Stimulated activated CD4-positive, alpha-beta T cell treated with anti-CD3 and anti-CD28 coated beads, TNF-alpha, amount 100 ng/mL, for 4 hours (primary cell): ENCODE measurements at regions not wholly inside any gene's neighbourhood (a gene's known extent, or its start where the extent isn't known, plus 50 kb on each side); places are given as distances from the start of the nearest gene placed in this dataset.
"Not testable (repeated sequence)": the region's sequence is repeated elsewhere in the genome, so short reads cannot be mapped to it uniquely, and the experiment has no call there.

Experiments
- DNase-seq, 3 experiments: peaks; one replicate each; pipeline ENCODE4 v3.0.0-alpha.2; 2020; ENCODE audit warnings: low read depth in 3 of 3

DNA sequence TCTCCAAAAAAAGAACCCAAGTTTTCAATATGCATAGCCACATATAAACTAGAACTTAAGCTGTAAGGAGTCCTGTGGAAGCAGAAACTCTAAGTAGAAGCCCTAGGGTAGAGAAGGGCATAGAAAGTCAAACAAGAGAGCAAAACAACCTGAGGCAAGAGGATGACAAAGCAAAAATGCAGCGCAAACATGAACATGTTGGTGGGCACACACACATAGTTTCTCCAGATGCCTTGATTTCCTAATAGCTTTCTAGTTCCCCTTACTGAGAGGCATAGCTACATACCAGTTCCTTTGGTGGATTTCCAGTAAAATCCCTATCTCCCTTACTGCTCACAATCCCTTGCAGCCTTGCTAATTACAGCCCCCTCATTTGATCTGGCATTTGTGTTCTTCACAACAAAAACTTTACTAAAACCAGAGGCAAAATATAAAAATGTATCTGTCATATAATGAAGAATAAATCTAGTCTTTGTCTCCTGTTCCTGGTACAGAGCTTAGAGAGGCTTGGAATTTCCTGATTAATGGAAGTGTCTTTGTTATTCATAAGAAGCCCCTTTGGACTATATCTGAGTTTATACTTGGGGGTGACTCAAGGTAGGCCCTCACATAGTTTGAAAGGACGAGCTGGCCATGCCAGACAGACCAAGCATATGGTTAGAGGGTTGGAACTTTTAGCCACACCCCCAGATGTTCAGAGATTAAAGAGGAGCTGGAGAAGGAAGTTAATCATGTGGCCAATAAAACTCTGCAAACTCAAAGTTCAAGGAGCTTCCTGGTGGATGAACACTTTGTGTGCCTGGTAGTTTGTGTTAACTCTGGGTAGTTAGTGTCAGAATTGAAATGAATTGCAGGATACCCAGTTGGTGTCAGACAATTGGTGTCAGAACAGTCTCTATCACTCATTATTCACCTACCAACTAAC lies 52.7 kb upstream of the ZCCHC13 start:
- DNase-seq = no peak

DNA sequence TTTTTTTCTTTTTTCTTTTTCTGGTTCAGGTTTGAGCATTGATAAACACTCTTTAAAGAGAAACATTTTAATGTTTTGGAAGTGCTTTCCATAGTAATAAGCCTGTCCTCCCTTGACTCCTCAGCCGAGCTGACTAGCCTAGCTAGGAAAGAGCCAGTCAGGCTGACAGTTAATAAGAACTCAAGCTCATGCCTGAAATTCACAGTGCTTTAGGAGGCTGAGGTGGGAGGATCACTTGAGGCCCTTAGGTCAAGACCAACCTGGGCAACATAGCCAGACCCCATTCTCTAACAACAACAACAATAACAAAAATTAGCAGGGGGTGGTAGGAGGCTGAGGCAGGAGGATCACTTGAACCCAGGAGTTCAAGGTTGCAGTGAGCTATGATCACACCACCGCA lies 53.4 kb upstream of the ZCCHC13 start:
- DNase-seq = no peak

DNA sequence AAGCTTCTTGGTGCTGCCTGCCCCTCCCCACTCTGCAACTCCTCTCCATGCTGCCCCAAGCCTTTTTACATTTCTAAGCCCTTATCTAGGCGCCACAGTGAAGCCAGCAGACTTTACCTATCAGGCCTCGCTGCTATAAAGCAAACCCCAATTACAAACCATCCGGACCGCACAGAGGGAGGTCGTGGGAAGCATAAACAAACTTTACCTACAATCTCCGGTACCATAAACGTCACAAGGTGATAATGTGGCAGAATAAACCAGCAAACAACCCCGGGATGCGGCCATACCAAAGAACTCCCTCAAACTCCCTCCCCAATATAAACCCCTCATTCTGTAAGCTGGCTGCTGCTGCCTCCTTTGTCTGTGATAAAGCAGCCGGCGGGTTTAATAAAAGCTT lies 54.0 kb upstream of the ZCCHC13 start:
- DNase-seq = no peak

DNA sequence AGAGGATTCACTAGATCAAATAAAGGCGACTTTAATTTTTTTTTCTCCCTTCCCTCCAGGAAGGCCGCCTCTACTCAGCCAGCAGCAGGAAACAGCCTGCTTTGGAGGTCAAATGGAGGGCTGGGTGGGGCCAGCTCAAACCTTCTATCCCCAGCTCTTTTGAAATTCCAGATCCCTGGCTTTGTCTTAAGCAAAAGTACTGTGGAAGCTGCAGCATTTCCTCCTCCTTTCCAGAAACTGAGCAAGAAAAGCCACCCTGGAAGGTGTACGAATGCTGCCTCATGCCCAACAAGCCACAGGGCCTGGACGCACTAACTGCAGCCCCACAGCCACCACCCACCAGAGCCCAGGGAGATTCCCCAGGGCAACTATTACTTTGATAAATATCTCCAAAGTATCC lies 55.1 kb upstream of the ZCCHC13 start:
- no peak for DNase-seq

DNA sequence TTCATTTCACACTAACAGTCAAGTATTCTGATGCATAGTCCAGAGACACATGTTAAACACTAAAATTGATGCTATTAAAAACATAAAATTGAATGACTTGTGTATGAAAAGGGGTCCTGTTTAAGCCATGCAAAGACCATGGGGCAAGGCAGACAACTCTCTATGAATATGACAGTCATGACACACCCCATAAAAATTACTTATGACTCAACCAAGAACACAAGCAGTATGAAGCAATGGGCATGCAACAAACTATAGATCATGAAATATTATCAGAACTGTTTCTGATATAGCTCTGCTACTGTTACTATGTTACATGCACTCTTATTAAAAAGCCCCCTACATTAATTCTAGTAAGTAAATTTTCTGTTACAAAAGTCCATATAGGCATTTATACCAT lies 57.5 kb upstream of the ZCCHC13 start:
- no peak for DNase-seq

DNA sequence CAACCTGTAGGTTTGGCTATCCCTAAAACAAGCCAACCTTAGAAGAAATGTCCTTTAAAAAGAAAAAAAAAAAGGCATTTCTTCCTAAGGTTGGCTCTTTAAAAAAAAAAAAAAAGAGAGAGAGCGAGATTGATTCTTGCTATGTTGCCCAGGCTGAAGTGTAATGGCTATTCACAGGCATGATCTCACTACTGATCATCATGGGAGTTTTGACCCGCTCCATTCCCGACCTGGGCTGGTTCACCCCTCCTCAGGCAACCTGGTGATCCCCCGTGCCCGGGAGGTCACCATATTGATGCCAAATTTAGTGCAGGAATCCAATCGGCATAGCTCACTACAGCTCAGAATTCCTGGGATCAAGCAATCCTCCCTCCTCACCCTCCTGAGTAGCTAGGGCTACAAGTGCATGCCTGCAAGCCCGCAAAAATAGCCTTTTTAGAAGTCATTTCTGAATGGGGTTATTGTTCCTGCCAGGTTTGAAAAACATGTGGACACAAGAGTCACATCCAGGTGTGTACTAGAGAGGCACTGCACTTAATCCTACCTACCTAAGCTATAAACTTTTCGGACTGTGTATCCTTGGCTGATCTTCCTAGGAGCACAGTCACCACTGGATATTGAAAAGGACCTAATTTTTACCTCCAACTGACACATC lies 61.4 kb upstream of the ZCCHC13 start:
- DNase-seq = no peak

DNA sequence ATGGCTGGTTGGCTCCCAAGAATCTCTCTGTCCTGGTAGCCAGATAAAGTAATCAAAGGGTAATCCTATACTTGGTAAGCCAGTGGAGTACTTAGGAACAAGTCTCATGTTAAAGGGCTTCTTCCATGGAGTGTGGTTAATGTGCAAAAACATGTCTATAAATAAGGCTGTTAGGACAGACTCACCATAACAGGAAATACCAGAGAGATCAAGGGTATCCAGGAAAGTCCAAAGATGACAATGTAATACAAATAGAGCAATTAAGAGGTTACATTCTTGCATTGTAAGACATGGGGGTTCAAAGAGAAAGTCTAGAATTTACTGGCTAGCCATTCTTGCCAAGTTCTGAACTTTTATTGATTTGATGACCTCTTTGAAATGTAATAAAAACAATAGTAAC lies 61.9 kb upstream of the ZCCHC13 start:
- no peak for DNase-seq

DNA sequence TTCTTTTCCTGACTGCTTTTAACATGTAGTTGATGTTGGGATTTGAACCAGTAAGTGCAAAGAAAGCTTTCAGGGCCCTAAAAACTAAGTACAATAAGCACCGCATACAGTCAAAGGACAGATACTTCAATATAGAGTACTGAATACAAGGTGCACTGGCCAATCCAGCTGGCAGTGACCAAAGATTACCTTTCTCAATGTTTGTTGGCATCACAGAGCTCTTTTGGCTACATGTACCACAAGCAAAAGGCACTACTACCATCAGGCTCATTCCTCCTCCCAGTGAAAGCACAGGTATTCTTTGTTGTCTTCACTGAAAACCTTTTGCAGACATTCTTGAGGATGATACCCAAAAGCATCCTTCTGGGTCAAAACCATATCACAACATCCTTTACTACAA lies 65.2 kb upstream of the ZCCHC13 start:
- DNase-seq = no peak

DNA sequence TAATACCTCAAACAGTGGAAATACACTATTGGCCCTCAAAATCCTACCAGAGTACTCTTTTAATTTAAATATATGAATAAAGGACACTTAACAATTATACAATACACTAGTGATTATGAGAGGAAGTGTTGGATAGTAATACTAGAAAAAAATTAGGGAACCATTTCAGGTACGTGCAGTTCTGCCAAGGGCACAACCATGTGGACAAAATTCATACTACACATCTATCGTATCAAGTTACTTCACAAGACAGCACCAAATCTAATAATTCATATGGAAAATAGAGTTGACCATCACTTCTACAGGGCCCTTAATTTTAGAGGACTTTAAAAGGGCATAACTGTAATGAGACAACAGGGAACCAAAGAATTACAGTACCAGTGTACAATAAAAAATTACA lies 69.2 kb upstream of the ZCCHC13 start:
- no peak for DNase-seq

DNA sequence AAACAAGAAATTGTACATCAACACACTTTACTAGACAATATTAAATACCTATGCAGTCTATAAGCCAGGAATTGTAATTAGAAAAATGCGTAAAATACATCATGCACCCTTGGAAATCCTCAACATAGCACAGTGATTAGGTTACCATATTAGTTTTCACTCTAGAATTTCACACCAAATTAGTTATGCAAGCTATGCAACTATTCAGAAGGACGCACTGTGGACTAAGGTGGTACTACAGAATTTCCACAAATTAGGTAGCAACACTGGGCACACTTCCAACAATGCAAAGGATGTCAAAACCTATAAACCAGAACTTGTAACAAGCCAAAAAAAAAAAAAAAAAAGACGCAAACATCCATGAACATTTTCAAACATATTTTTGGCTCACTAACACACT lies 71.1 kb upstream of the ZCCHC13 start:
- no peak for DNase-seq

DNA sequence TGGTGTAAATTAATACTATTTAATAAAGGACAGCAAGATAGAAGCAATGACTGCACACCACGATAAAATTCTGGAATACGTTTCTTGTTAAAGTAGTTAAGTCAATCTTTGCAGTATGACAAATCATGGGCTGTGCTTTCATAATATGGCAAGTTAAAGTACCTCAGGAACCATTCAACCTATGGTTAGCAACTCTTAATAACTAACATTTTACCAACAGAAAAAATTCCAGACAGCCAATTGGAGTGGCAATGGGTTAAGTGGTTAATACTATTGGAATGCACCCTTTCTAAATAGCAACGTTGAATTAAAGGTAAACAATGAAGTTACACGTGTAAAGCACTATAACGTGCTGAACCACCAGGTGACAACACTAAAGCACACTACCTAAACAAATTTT lies 72.4 kb upstream of the ZCCHC13 start:
- DNase-seq = no peak

DNA sequence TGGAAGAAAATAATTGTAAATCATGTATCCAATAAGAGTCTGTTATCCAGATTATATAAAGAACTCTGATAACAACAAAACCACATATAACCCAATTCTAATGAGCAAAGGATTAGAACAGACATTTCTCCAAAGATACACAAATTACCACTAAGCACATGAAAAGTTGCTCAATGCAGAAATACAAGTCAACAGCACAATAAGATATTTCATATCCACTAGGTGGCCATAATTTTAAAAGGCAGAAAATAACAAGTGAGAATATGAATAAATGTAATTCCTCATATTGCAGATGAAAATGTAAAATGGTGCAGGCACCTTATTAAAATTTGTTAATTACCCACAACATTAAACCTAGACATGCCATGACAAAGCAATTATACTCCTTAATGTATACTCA lies 73.9 kb upstream of the ZCCHC13 start:
- DNase-seq = no peak

DNA sequence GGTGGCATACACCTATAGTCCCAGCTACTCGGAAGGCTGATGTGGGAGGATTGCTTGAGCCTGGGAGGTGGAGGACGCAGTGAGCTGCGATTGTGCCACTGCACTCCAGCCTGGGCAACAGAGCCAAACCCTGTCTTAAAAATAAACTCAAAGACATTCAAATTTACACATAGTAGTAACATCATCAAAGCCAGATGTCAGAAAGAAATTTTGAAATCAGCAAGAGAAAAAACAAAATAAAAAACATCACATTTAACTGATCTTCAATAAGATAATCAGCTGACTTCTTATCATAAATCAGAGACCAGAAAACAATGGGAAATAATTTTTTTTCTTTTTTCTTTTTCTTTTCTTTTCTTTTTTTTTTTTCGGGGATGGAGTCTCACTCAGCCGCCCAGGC lies 78.9 kb upstream of the ZCCHC13 start:
- DNase-seq = no peak

DNA sequence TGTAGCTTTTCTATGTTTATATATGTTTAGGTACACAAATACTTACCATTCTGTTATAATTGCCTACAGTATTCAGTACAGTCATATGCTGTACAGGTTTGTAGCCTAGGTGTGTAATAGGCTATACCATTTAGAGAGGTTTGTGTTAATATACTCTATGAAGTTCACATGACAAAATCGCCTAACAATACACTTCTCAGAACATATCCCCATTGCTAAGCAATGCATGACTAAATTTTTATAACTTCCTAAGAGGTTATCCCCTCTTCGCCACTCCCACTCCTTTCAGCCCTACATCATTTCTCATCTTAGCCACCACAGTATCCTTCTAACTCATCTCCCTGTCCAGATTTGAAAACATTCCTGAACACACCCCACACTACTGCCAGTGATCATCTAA lies 83.7 kb upstream of the ZCCHC13 start:
- no peak for DNase-seq

DNA sequence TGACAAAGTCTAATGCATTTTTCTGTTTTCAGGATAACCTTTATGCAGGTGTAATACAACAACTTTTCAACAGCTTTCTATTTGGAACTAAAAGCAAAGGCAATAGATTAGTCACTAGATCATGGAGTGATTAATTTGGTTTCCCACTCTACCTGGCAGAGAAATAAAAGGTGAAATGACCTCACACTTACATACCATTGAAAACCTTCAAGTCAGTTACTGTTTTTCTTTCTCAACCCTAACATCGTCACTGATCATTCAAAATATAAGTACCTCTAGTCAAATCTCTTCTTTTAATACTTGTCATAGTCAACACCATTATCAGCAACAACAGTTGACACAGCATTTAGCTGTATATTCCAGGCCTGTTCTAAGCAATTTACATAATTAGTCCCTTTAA lies 85.1 kb upstream of the ZCCHC13 start:
- DNase-seq = no peak

DNA sequence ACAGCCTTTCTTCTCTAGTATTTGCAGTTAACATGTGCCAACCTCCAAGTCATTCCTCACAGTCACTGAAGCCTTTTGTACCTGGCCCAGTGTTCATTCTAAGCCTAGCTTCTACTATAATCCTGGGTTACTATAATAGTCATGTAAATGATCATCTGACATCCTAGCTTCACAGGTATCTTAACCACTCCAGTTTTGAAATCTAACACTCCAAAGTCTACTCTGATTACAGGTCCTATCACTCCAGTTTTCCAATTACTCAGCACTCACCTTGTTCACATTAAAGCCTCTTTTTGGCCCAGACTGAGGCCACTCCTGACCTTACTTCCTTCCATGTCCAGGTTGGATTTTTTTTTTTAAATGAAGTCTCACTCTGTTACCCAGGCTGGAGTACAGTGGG lies 87.6 kb upstream of the ZCCHC13 start:
- DNase-seq = no peak

DNA sequence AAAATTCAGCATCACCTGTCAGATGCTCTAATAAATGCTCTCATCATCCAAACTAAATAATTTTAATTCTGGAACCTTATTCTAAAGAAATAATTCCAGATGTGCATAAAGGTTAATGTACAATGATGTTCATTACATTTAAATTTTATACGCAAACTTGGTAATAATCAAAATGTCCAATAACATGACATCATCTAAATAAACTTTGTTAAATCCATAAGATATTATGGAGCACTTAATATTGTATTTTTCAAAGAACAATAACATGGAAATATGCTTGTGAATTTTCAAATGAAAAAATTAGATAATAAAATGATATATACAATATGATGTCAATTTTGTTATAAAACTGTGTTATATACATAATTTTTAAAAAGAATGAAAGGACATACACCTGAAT lies 92.1 kb upstream of the ZCCHC13 start:
- no peak for DNase-seq

DNA sequence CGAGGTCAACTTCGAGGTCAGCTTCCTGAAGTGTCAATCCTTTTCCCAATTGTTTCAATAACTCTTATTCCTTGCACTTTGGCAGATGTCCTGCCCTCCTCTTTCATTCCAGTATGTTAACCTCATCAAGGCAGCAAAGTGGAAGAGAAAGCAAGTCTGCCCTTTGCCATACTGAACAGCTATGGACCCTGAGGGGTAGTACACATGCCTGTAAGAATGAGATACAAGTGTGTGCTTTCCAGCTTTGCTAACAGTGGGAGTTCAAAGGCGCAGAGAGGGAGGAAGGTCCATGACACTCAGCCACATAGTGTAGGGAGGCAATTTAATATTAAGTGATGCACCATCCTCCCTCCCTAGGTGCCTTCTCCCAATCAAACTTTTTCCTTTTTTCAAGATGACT lies 96.4 kb upstream of the ZCCHC13 start:
- DNase-seq = no peak

DNA sequence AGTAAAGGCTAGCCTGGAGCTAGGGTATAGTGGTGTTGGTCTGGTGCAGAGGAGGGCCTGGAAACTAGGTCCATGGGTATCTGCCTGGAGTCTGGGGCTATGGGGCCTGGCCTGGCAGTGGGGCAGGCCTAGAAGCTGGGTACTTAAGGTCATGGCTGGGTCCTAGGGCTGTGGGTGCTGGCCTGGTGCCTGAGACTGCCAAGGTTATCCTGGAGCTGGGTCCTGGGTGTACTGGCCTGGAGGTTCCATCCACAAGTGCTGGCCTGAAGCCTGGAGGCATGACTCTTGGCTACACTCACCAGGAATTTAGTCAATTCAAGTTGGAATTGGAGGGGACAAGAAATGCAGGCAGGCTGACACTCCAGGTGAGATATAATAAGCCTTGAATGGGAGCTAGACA lies 108.4 kb upstream of the ZCCHC13 start:
- DNase-seq = no peak

DNA sequence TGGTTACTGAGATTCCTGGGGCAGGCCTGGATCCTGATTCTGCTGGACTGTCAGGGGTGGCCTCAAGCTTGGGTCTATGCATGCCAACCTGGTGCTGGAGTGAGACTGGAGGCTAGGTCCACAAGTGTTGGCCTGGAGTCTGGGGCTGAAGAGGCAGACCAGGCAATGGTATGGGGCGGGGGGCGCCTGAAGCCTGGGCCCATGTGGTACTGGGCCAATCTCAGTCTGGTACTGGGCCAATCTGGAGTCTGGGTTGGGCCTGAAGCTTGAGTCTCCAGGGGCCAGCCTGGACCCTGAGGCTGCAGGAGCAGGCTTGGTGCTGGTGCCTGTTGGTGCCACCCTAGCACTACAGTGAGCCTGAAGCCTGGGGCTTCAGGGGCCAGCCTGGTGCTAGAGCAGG lies 108.9 kb upstream of the ZCCHC13 start:
- no peak for DNase-seq

DNA sequence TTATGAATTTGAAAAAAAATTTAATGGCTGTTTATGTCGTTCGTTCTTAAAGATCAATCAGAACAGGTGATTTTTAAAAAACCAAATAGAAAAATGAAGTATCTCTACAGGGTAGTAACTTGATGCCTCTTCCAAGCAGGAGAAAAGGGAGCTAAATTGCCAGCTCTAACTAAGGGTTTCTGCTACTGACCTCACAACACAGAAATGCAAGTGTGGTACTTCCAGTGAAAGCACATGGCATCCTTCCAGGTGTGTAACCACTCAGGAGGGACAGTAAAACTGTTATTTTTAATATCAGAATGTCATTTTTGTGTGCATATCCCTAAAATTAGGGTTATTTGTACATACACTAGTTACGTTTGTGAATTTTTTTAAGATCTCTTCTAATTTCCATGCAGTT lies 116.8 kb upstream of the ZCCHC13 start:
- no peak for DNase-seq

DNA sequence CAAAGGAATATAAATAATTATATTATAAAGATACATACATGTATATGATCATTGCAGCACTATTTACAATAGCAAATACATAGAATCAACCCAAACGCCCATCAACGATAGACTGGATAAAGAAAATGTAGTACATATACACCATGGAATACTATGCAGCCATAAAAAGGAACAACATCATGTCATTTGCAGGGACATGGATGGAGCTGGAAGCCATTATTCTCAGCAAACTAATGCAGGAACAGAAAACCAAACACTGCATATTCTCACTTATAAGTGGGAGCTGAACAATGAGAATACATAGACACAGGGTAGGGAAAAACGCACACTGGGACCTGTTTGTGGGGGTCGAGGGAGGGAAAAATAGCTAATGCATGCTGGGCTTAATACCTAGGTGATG lies 120.9 kb upstream of the ZCCHC13 start:
- DNase-seq = not testable (repeated sequence)

DNA sequence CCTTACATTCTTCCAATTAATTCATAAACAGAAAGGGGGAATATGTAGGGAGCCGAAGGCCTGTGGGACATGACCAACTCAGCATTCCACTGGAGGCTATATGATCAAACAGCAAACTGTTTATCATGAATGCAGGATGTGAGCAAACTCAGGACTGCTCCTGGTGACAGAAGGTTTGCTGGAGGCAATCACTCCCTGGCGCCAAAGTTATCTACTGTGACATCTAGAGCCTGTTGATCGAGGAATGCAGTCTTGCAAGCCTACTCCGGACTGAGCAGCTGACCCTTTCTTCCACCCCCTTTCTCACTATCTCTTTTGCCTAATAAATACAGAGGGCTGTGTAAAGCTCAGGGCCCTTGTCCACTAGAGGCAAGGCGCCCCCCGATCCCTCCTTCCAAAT lies 122.0 kb upstream of the ZCCHC13 start:
- DNase-seq = not testable (repeated sequence)

DNA sequence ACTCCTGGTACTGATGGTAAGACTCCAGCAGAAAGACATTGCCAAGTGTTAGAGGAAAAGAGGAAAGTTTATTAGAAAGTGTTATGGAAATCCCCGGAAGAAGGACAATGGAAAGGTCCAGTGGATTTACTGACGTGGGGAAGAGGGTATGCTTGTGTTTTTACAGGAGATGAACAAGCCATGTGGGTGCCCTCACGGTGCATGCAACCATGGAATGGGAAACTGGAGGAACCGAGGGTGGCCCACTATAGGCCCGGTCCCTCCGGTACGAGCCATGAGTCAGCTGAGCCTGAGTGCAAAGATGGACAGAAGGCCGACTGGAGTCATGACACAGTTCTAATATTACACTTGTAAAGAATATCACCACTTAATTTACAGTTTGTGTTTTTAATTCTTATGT lies 123.3 kb upstream of the ZCCHC13 start:
- DNase-seq = no peak
